Neuronal stem cell (in vitro differentiated cells): ENCODE measurements at regions not wholly inside any gene's neighbourhood (a gene's known extent, or its start where the extent isn't known, plus 50 kb on each side); places are given as distances from the start of the nearest gene placed in this dataset.

ENCODE experiments used
- DNase-seq: peaks from one replicate; pipeline ENCODE4 v3.0.0-alpha.2; 2013; ENCODE audit warnings: low spot score
- H2AFZ ChIP-seq: one replicate; pipeline ENCODE4 v1.6.1; 2013; ENCODE audit warnings: mild to moderate bottlenecking, low read length, inconsistent platforms
- H2AK5ac ChIP-seq: 2 replicates; pipeline ENCODE4 v1.6.1; 2013; ENCODE audit warnings: low read depth, mild to moderate bottlenecking, inconsistent platforms, low read length, moderate library complexity, mixed read lengths
- H2BK120ac ChIP-seq: 2 replicates; pipeline ENCODE4 v1.6.1; 2013; ENCODE audit warnings: low read depth, mild to moderate bottlenecking, inconsistent platforms, low read length, moderate library complexity, mixed read lengths
- H2BK12ac ChIP-seq: one replicate; pipeline ENCODE4 v1.6.1; 2013; ENCODE audit warnings: low read length, inconsistent platforms
- H2BK15ac ChIP-seq: 2 replicates; pipeline ENCODE4 v1.6.1; 2013; ENCODE audit warnings: mild to moderate bottlenecking, low read length, inconsistent platforms, mixed read lengths
- H2BK5ac ChIP-seq: one replicate; pipeline ENCODE4 v1.6.1; 2013; ENCODE audit warnings: inconsistent platforms, mild to moderate bottlenecking, low read length, moderate library complexity
- H3K14ac ChIP-seq: one replicate; pipeline ENCODE4 v1.6.1; 2013; ENCODE audit warnings: low read length, inconsistent platforms
- H3K18ac ChIP-seq: 2 replicates; pipeline ENCODE4 v1.6.1; 2013; ENCODE audit warnings: low read length, inconsistent platforms
- H3K23ac ChIP-seq: 2 replicates; pipeline ENCODE4 v1.6.1; 2013; ENCODE audit warnings: low read depth, mild to moderate bottlenecking, mixed read lengths, low read length, inconsistent platforms; ENCODE audit not compliant: poor library complexity
- H3K27ac ChIP-seq: replicated peaks from 3 replicates; pipeline ENCODE4 v1.5.1; 2013; ENCODE audit warnings: low read length, inconsistent platforms
- H3K27me3 ChIP-seq, 3 experiments: 2 replicates each; pipeline ENCODE4 v1.6.1; 2013; ENCODE audit warnings: low read length in 3 of 3, mild to moderate bottlenecking in 2 of 3, inconsistent platforms in 1 of 3, low read depth in 1 of 3, mixed read lengths in 1 of 3, moderate library complexity in 1 of 3; ENCODE audit not compliant: control insufficient read depth in 3 of 3, insufficient read depth in 3 of 3
- H3K36me3 ChIP-seq, 2 donors: replicated peaks in 1 of 2; 2 replicates each; pipeline ENCODE4 v1.6.1; 2013; ENCODE audit warnings: low read length in 2 of 2; ENCODE audit not compliant: control insufficient read depth in 2 of 2, insufficient read depth in 2 of 2
- H3K4ac ChIP-seq: 2 replicates; pipeline ENCODE4 v1.6.1; 2013; ENCODE audit warnings: inconsistent platforms, mild to moderate bottlenecking, low read length, moderate library complexity
- H3K4me1 ChIP-seq, 2 donors: 1 replicate in 1 of 2; 2 replicates in 1 of 2; pipeline ENCODE4 v1.6.1; 2013; ENCODE audit warnings: low read length in 2 of 2, low read depth in 1 of 2; ENCODE audit not compliant: control insufficient read depth in 2 of 2, insufficient read depth in 1 of 2
- H3K4me2 ChIP-seq: one replicate; pipeline ENCODE4 v1.6.1; 2013; ENCODE audit warnings: mild to moderate bottlenecking, low read length, inconsistent platforms; ENCODE audit not compliant: insufficient read depth, poor library complexity, severe bottlenecking
- H3K4me3 ChIP-seq, 2 donors: 2 replicates each; pipeline ENCODE4 v1.5.1; 2013; ENCODE audit warnings: low read length in 2 of 2, mild to moderate bottlenecking in 2 of 2, inconsistent platforms in 1 of 2, moderate library complexity in 1 of 2
- H3K79me1 ChIP-seq: one replicate; pipeline ENCODE4 v1.6.1; 2013; ENCODE audit warnings: low read depth, mild to moderate bottlenecking, inconsistent platforms, low read length, moderate library complexity
- H3K9ac ChIP-seq: one replicate; pipeline ENCODE4 v1.6.1; 2013; ENCODE audit warnings: mild to moderate bottlenecking, low read depth, low read length, inconsistent platforms; ENCODE audit not compliant: poor library complexity
- H3K9me3 ChIP-seq, 2 donors: replicated peaks in 1 of 2; 2 replicates each; pipeline versions ENCODE3 to v1.6.1; 2013; ENCODE audit warnings: low read length in 2 of 2, mild to moderate bottlenecking in 2 of 2, inconsistent platforms in 1 of 2, low read depth in 1 of 2, mixed read lengths in 1 of 2, moderate library complexity in 1 of 2; ENCODE audit not compliant: control insufficient read depth in 2 of 2, insufficient read depth in 1 of 2
- H4K8ac ChIP-seq: one replicate; pipeline ENCODE4 v1.6.1; 2013; ENCODE audit warnings: low read depth, mild to moderate bottlenecking, inconsistent platforms, low read length, moderate library complexity
- H4K91ac ChIP-seq: one replicate; pipeline ENCODE4 v1.6.1; 2013; ENCODE audit warnings: low read length, low read depth, mild to moderate bottlenecking, inconsistent platforms; ENCODE audit not compliant: poor library complexity
- WGBS, 2 donors: extraction: QIAGEN DNeasy Blood & Tissue Kit; methylation state at CpG; one replicate each; pipeline ENCODE4 v1.1.7; 2013; ENCODE audit warnings: missing lambda C conversion rate in 2 of 2, mixed read lengths in 1 of 2; ENCODE audit not compliant: insufficient read length in 2 of 2, insufficient replicate concordance in 1 of 2; ENCODE audit errors: extremely low coverage in 2 of 2; 5-methylcytosine and 5-hydroxymethylcytosine counted together

- no peak overlapping the region for H2BK15ac ChIP-seq
- no peak overlapping the region for H2AK5ac ChIP-seq
- H2BK5ac ChIP-seq: no peak overlapping the region
- H3K4me2 ChIP-seq: no peak overlapping the region
- no peaks in the 10 kb centered on the region for H3K36me3 ChIP-seq
- H3K4me1 ChIP-seq: peaks cover 8 to 20% of the 10 kb centered on the region in 2 donors
- H2BK12ac ChIP-seq: no peak overlapping the region
- no peaks in the 10 kb centered on the region for H3K79me1 ChIP-seq
- no peak overlapping the region for H3K14ac ChIP-seq
- no peak overlapping the region for H3K4ac ChIP-seq
- DNase-seq: no peak
- no peak overlapping the region for H3K23ac ChIP-seq
- H2AFZ ChIP-seq: peak overlapping the region; percentile 83
- no CpG with 5 or more reads among the region's 2 CpGs for WGBS, 2 donors
- no peak overlapping the region for H3K4me3 ChIP-seq
- H3K9me3 ChIP-seq: no peaks in the 10 kb centered on the region
- no peaks in the 10 kb centered on the region for H3K27me3 ChIP-seq
- no peak overlapping the region for H4K91ac ChIP-seq
- no peak overlapping the region for H3K18ac ChIP-seq
- H2BK120ac ChIP-seq: no peak overlapping the region
- H3K27ac ChIP-seq: no peak overlapping the region
- H3K9ac ChIP-seq: no peak overlapping the region
- H4K8ac ChIP-seq: no peak overlapping the region
These were observed 852.7 kb upstream of the PHF14 start for GRCh38 chr7:10120936-10121335.

- H2BK12ac ChIP-seq: no peak overlapping the region
- H4K8ac ChIP-seq: no peak overlapping the region
- H3K27ac ChIP-seq: peak overlapping the region; percentile 57
- no peak overlapping the region for H3K18ac ChIP-seq
- H3K4me1 ChIP-seq: peaks cover 8 to 20% of the 10 kb centered on the region in 2 donors
- H3K36me3 ChIP-seq: no peaks in the 10 kb centered on the region
- H3K4me3 ChIP-seq: peak overlapping the region in 1 of 2 donors; percentile 44
- no peak overlapping the region for H3K14ac ChIP-seq
- H2BK15ac ChIP-seq: no peak overlapping the region
- H3K4me2 ChIP-seq: no peak overlapping the region
- no peak overlapping the region for H3K23ac ChIP-seq
- no peak overlapping the region for H3K9ac ChIP-seq
- H2BK5ac ChIP-seq: no peak overlapping the region
- no peak overlapping the region for H3K4ac ChIP-seq
- no peaks in the 10 kb centered on the region for H3K9me3 ChIP-seq
- H3K27me3 ChIP-seq: no peaks in the 10 kb centered on the region
- no peaks in the 10 kb centered on the region for H3K79me1 ChIP-seq
- H2BK120ac ChIP-seq: no peak overlapping the region
- H2AFZ ChIP-seq: peak overlapping the region; percentile 83
- DNase-seq: peak; percentile 12
- WGBS, 2 donors: no CpG with 5 or more reads among the region's 2 CpGs
- H2AK5ac ChIP-seq: no peak overlapping the region
- no peak overlapping the region for H4K91ac ChIP-seq
These were observed 852.0 kb upstream of the PHF14 start for GRCh38 chr7:10121631-10122030.

GRCh38 chr7:10122551-10123100 is 851.0 kb upstream of the PHF14 start:
- no peak overlapping the region for H3K9ac ChIP-seq
- H3K18ac ChIP-seq: no peak overlapping the region
- no peaks in the 10 kb centered on the region for H3K79me1 ChIP-seq
- H3K23ac ChIP-seq: no peak overlapping the region
- no peak overlapping the region for H2AK5ac ChIP-seq
- H3K9me3 ChIP-seq: no peaks in the 10 kb centered on the region
- H3K4ac ChIP-seq: no peak overlapping the region
- H2BK5ac ChIP-seq: no peak overlapping the region
- no peak overlapping the region for H2BK12ac ChIP-seq
- H3K4me3 ChIP-seq: peak overlapping the region in 1 of 2 donors; percentile 44
- H3K27me3 ChIP-seq: no peaks in the 10 kb centered on the region
- peak; percentile 20 for DNase-seq
- H3K27ac ChIP-seq: peak overlapping the region; percentile 81
- H4K91ac ChIP-seq: no peak overlapping the region
- peaks cover 8 to 20% of the 10 kb centered on the region in 2 donors for H3K4me1 ChIP-seq
- H4K8ac ChIP-seq: no peak overlapping the region
- H2AFZ ChIP-seq: peak overlapping the region; percentile 83
- no peak overlapping the region for H2BK15ac ChIP-seq
- H2BK120ac ChIP-seq: no peak overlapping the region
- no peaks in the 10 kb centered on the region for H3K36me3 ChIP-seq
- no peak overlapping the region for H3K14ac ChIP-seq
- no peak overlapping the region for H3K4me2 ChIP-seq
- WGBS, 2 donors: no CpG with 5 or more reads among the region's 4 CpGs

GRCh38 chr7:10128748-10129147 is 844.9 kb upstream of the PHF14 start:
- no peak overlapping the region for H2AFZ ChIP-seq
- H3K27me3 ChIP-seq: no peaks in the 10 kb centered on the region
- H3K79me1 ChIP-seq: no peaks in the 10 kb centered on the region
- no peak for DNase-seq
- H2AK5ac ChIP-seq: no peak overlapping the region
- no peak overlapping the region for H3K27ac ChIP-seq
- no peak overlapping the region for H2BK5ac ChIP-seq
- H3K9me3 ChIP-seq: peaks cover 0 to 2% of the 10 kb centered on the region in 2 donors
- H3K9ac ChIP-seq: no peak overlapping the region
- H3K18ac ChIP-seq: no peak overlapping the region
- H2BK120ac ChIP-seq: no peak overlapping the region
- H3K14ac ChIP-seq: no peak overlapping the region
- H3K23ac ChIP-seq: no peak overlapping the region
- no peak overlapping the region for H4K8ac ChIP-seq
- peaks cover 0 to 3% of the 10 kb centered on the region in 2 donors for H3K4me1 ChIP-seq
- WGBS, 2 donors: no CpG with 5 or more reads among the region's 1 CpG
- H2BK12ac ChIP-seq: no peak overlapping the region
- no peak overlapping the region for H2BK15ac ChIP-seq
- no peak overlapping the region for H4K91ac ChIP-seq
- no peak overlapping the region for H3K4me2 ChIP-seq
- H3K4me3 ChIP-seq: no peak overlapping the region
- H3K4ac ChIP-seq: no peak overlapping the region
- H3K36me3 ChIP-seq: no peaks in the 10 kb centered on the region
